SHP77 (cell line): ENCODE measurements at regions not wholly inside any gene's neighbourhood (a gene's known extent, or its start where the extent isn't known, plus 50 kb on each side); places are given as distances from the start of the nearest gene placed in this dataset.
"Not testable (repeated sequence)": the region's sequence is repeated elsewhere in the genome, so short reads cannot be mapped to it uniquely, and the experiment has no call there.

Experiments
- DNase-seq, 2 experiments: peaks; one replicate each; lab custom pipeline; 2025; lab: John Stamatoyannopoulos, UW

GRCh38 chr6:21847711-21848480, 254.3 kb downstream of the SOX4 start:
- no peak for DNase-seq

- DNase-seq: no peak
Measured at GRCh38 chr6:21850691-21851090, 257.1 kb downstream of the SOX4 start.

GRCh38 chr6:21855811-21856455, 262.4 kb downstream of the SOX4 start:
- DNase-seq: no peak

- DNase-seq: no peak
Measured at GRCh38 chr6:21856456-21856825, 262.9 kb downstream of the SOX4 start.

GRCh38 chr6:21856844-21857243, 263.3 kb downstream of the SOX4 start:
- DNase-seq: no peak

GRCh38 chr6:21858076-21858475, 264.5 kb downstream of the SOX4 start:
- no peak for DNase-seq

GRCh38 chr6:21859193-21859735, 265.7 kb downstream of the SOX4 start:
- DNase-seq: no peak

GRCh38 chr6:21861942-21862341, 268.4 kb downstream of the SOX4 start:
- DNase-seq: no peak

- no peak for DNase-seq
Measured at GRCh38 chr6:21864206-21864605, 270.7 kb downstream of the SOX4 start.

- DNase-seq: no peak
Measured at GRCh38 chr6:21868226-21868625, 274.7 kb downstream of the SOX4 start.

GRCh38 chr6:21869085-21869771, 275.7 kb downstream of the SOX4 start:
- DNase-seq: no peak

GRCh38 chr6:21870076-21870730, 276.7 kb downstream of the SOX4 start:
- DNase-seq: no peak

- no peak for DNase-seq
Measured at GRCh38 chr6:21871831-21872230, 278.3 kb downstream of the SOX4 start.

GRCh38 chr6:21872749-21873148, 279.2 kb downstream of the SOX4 start:
- DNase-seq: no peak

GRCh38 chr6:21873562-21873961, 280.0 kb downstream of the SOX4 start:
- no peak for DNase-seq

- no peak for DNase-seq
Measured at GRCh38 chr6:21874372-21874771, 280.8 kb downstream of the SOX4 start.

GRCh38 chr6:21877037-21877436, 283.5 kb downstream of the SOX4 start:
- not testable (repeated sequence) for DNase-seq

- not testable (repeated sequence) for DNase-seq
Measured at GRCh38 chr6:21880249-21880648, 286.7 kb downstream of the SOX4 start.

- DNase-seq: no peak
Measured at GRCh38 chr6:21881969-21882465, 288.5 kb downstream of the SOX4 start.

- DNase-seq: no peak
Measured at GRCh38 chr6:21883595-21884328, 290.2 kb downstream of the SOX4 start.

- no peak for DNase-seq
Measured at GRCh38 chr6:21885111-21885510, 291.6 kb downstream of the SOX4 start.
